Sigmoid colon (tissue), 6 donors: ENCODE measurements at regions not wholly inside any gene's neighbourhood (a gene's known extent, or its start where the extent isn't known, plus 50 kb on each side); places are given as distances from the start of the nearest gene placed in this dataset.
A peak's percentile ranks its signal among the peaks of the same experiment; 100 is the strongest.

Experiments
- DNase-seq: peaks from one replicate; pipeline ENCODE4 v3.0.0-alpha.2; 2019
- H3K27ac ChIP-seq, 4 donors: fragments of 200-600 bp; sonication (generic); one replicate each; pipeline ENCODE4 v1.5.1; 2016 to 2019; ENCODE audit warnings: mild to moderate bottlenecking in 1 of 4
- H3K27me3 ChIP-seq, 3 donors: fragments of 200-600 bp; sonication (generic); one replicate each; pipeline ENCODE4 v1.5.1; 2019; ENCODE audit warnings: mild to moderate bottlenecking in 1 of 3
- H3K36me3 ChIP-seq, 4 donors: fragments of 200-600 bp; sonication (generic); one replicate each; pipeline ENCODE4 v1.5.1; 2016 to 2019
- H3K4me1 ChIP-seq, 4 donors: fragments of 200-600 bp; sonication (generic); one replicate each; pipeline ENCODE4 v1.5.1; 2017 to 2019
- H3K4me3 ChIP-seq, 4 donors: fragments of 200-600 bp; sonication (generic); one replicate each; pipeline ENCODE4 v1.5.1; 2017 to 2019; ENCODE audit warnings: mild to moderate bottlenecking in 2 of 4, moderate library complexity in 1 of 4
- H3K9me3 ChIP-seq, 4 donors: fragments of 200-600 bp in 3 of 4; sonication (generic) in 3 of 4; one replicate each; pipeline versions ENCODE4 v1.5.1 to v1.6.1; 2013 to 2019
- EP300 ChIP-seq, 4 donors: sonication (generic); formaldehyde crosslinking; IDR thresholded peaks; one replicate each; pipeline ENCODE4 v1.6.1; 2017; ENCODE audit warnings: antibody characterized with exemption in 4 of 4
- POLR2A ChIP-seq, 2 donors: fragments of 450-650 bp; IDR thresholded peaks; one replicate each; pipeline ENCODE4 v1.6.1; 2016; ENCODE audit warnings: antibody characterized with exemption in 2 of 2, mild to moderate bottlenecking in 2 of 2, moderate library complexity in 2 of 2
- POLR2AphosphoS5 ChIP-seq, 4 donors: sonication (generic); formaldehyde crosslinking; IDR thresholded peaks; one replicate each; pipeline ENCODE4 v1.6.1; 2017; ENCODE audit warnings: antibody characterized with exemption in 4 of 4
- WGBS, 2 donors: extraction: QIAGEN DNeasy Blood & Tissue Kit; methylation state at CpG; one replicate each; pipeline ENCODE4 v1.1.7; 2013; 5-methylcytosine and 5-hydroxymethylcytosine counted together
- intact Hi-C: fragments of 100-400 bp; cut with DNase I; formaldehyde crosslinking; loops from one replicate; pipeline ENCODE4 v1.15.1; 2023
- TF ChIP-seq, protein P1 (sequence below), 4 experiments: fragments of 450-650 bp in 3 of 4; fragments of 200-600 bp in 1 of 4; IDR thresholded peaks; one replicate each; pipeline ENCODE4 v1.5.1; 2016 to 2019; ENCODE audit warnings: antibody characterized with exemption in 4 of 4, mild to moderate bottlenecking in 3 of 4, moderate library complexity in 2 of 4
- donor health status: healthy with polysubstance abuse.
- donor health status: healthy.

DNA sequence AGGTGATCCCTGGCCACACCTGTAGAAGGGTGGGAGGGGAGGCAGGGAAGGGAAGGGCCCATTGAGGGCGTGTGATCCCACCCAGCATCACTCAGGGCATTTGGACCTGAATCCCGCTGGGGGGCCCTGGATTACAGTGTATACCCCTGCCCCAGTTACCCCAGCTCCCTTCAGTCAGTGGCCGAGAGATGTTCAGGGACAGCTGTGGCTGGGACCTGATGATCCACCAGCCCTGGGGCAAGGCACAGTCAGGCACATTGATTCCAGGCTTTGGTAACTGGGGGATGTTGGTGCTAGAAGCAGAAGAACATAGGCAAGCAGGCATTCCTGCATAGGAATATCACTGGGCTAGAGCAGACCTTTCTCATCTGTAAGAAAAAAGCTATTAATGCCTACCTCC is 170.3 kb downstream of the FOXL1 start:
- 60 to 72% methylated on average over 3 of the region's 3 CpGs for WGBS, 2 donors
- DNase-seq = peak; percentile 15
- TF ChIP-seq POLR2AphosphoS5 (IDR thresholded peaks at IDR 0.05) (no peak), EP300 (IDR thresholded peaks at IDR 0.05) (no peak), POLR2A (IDR thresholded peaks at IDR 0.05) (no peak)
- TF ChIP-seq, protein P1, sequence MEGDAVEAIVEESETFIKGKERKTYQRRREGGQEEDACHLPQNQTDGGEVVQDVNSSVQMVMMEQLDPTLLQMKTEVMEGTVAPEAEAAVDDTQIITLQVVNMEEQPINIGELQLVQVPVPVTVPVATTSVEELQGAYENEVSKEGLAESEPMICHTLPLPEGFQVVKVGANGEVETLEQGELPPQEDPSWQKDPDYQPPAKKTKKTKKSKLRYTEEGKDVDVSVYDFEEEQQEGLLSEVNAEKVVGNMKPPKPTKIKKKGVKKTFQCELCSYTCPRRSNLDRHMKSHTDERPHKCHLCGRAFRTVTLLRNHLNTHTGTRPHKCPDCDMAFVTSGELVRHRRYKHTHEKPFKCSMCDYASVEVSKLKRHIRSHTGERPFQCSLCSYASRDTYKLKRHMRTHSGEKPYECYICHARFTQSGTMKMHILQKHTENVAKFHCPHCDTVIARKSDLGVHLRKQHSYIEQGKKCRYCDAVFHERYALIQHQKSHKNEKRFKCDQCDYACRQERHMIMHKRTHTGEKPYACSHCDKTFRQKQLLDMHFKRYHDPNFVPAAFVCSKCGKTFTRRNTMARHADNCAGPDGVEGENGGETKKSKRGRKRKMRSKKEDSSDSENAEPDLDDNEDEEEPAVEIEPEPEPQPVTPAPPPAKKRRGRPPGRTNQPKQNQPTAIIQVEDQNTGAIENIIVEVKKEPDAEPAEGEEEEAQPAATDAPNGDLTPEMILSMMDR (IDR thresholded peaks at IDR 0.05) = no peak

DNA sequence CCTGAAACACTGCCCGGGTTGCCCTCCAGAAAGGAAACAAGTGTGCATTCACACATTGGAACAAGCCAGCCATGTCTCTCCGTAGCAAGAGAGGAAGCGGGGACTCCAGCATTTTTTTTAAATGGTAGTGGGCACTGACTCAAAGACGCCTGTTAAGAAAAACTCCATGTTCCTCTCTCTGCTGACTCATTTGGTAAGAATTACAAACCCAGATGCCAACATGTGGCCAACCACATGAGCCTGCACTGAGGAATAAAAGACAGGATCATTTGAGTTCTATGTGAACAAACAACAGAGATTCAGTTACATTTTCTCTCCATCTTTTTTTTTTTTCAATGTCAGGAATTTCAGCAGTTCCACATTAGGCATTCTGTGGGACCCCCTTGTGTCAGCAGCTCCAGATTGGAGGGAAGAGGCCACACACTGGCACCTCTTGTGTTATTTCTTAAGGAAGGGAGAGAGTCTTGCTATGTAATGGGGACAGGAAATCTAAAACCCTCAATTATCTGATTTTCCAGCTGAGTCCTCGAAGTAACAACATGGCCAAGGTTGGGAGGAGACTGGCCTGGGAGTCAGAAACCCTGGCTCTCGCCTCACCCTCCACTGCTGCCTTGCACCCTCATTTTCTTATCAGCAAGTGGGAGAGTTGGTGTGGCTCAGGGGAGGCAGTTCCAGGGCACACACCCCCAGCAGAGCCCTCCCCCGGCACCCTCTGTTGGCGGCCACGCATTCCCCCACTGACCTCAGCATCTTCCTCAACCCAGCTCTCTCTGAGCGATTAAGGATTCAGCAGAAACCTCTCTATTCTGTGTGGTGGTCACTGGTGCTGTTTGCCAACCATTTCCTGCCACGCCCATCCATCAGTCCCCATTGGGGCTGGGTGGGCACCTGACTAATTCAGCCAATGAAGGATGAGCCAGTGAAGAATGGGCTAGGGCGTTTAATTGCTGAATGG is 173.0 kb downstream of the FOXL1 start:
- Histone ChIP-seq H3K36me3 (no peaks in the 10 kb centered on the region), H3K9me3 (no peaks in the 10 kb centered on the region), H3K4me3 (no peak overlapping the region), H3K4me1 (peaks cover 0 to 7% (median 0%) of the 10 kb centered on the region in 4 donors), H3K27ac (peak overlapping the region; percentile 14 to 42 (median 30)), H3K27me3 (peaks cover 0 to 14% (median 0%) of the 10 kb centered on the region in 3 donors)
- TF ChIP-seq, protein P1 (IDR thresholded peaks at IDR 0.05) = no peak
- TF ChIP-seq POLR2A (IDR thresholded peaks at IDR 0.05) (no peak), POLR2AphosphoS5 (IDR thresholded peaks at IDR 0.05) (peak in 1 of 4 donors; percentile 52)
- DNase-seq = no peak
- intact Hi-C loops = loop anchor here (10.0 kb wide), 1 partner anchor 177 kb away; the partner anchor contains the start of gene FOXL1
- WGBS, 2 donors = 68 to 77% methylated on average over 12 of the region's 12 CpGs

More for the DNA sequence above, 170.3 kb downstream of the FOXL1 start:
- Histone ChIP-seq H3K36me3 (no peaks in the 10 kb centered on the region), H3K27me3 (no peaks in the 10 kb centered on the region), H3K9me3 (no peaks in the 10 kb centered on the region), H3K27ac (no peak overlapping the region), H3K4me1 (peaks cover 0 to 7% (median 0%) of the 10 kb centered on the region in 4 donors), H3K4me3 (no peak overlapping the region)
- intact Hi-C loops = no loop called here

DNA sequence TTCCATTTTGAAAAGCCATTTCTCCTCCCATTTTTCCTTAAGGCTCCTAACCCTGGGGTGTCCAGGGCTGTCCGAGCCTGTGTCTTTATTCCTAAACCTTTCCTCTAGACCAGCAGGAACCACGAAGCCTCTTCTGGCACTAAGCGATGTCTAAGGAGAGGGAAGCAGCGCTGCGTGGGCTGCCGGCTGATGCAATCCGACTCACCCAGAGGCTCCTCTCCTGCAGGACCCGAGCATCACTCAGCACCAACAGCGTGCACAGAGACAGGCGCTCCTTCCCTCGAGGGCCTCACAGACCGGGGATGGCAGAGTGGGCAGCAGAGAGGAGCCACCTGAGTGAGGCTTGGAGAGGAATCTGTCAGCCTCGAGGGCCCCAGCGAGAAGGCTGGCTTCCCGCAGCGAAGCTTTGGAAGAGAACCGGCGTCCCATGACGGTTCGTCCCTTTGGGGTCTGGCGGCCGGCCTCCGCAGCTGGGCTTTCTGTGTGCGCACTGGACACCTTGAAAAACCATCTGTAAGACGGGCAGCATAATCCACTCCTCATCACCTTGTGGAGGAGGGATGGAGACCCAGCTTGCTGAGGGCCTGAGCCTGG is 174.3 kb downstream of the FOXL1 start:
- H3K27me3 ChIP-seq = peaks cover 0 to 26% (median 0%) of the 10 kb centered on the region in 3 donors
- 89 to 90% methylated on average over 25 of the region's 25 CpGs for WGBS, 2 donors
- no peaks in the 10 kb centered on the region for H3K9me3 ChIP-seq
- DNase-seq = no peak
- H3K4me1 ChIP-seq = peaks cover 0 to 7% (median 0%) of the 10 kb centered on the region in 4 donors
- intact Hi-C loops = loop anchor here (10.0 kb wide), 1 partner anchor 178 kb away; the partner anchor contains the start of gene FOXL1
- H3K4me3 ChIP-seq = no peak overlapping the region
- TF ChIP-seq, protein P1 (IDR thresholded peaks at IDR 0.05) = no peak
- TF ChIP-seq POLR2AphosphoS5 (IDR thresholded peaks at IDR 0.05) (no peak), EP300 (IDR thresholded peaks at IDR 0.05) (no peak), POLR2A (IDR thresholded peaks at IDR 0.05) (no peak)
- no peak overlapping the region for H3K27ac ChIP-seq
- no peaks in the 10 kb centered on the region for H3K36me3 ChIP-seq

DNA sequence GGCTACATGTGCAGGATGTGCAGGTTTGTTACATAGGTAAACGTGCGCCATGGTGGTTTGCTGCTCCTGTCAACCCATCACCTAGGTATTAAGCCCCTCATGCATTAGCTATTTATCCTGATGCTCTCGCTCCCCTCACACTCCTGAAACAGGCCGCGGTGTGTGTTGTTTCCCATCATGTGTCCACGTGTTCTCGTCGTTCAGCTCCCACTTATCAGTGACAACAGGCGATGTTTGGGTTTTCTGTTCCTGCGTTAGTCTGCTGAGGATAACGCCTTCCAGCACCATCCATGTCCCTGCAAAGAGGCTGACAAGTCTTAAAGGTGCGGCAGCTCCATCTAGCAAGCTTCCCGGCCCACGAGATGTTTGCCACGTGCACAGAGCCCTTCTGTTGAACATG is 175.1 kb downstream of the FOXL1 start:
- Histone ChIP-seq H3K27ac (no peak overlapping the region), H3K4me1 (peaks cover 0 to 7% (median 0%) of the 10 kb centered on the region in 4 donors), H3K27me3 (peaks cover 0 to 33% (median 0%) of the 10 kb centered on the region in 3 donors), H3K9me3 (no peaks in the 10 kb centered on the region), H3K36me3 (no peaks in the 10 kb centered on the region), H3K4me3 (no peak overlapping the region)
- TF ChIP-seq POLR2AphosphoS5 (IDR thresholded peaks at IDR 0.05) (no peak), EP300 (IDR thresholded peaks at IDR 0.05) (no peak)
- TF ChIP-seq, protein P1 (IDR thresholded peaks at IDR 0.05) = no peak
- intact Hi-C loops = loop anchor here (10.0 kb wide), 1 partner anchor 179 kb away; the partner anchor contains the start of gene FOXL1
- no peak for DNase-seq
- 76 to 78% methylated on average over 15 of the region's 15 CpGs for WGBS, 2 donors
